ENCODE measurements at regions not wholly inside any gene's neighbourhood (a gene's known extent, or its start where the extent isn't known, plus 50 kb on each side); places are given as distances from the start of the nearest gene placed in this dataset.

DNA sequence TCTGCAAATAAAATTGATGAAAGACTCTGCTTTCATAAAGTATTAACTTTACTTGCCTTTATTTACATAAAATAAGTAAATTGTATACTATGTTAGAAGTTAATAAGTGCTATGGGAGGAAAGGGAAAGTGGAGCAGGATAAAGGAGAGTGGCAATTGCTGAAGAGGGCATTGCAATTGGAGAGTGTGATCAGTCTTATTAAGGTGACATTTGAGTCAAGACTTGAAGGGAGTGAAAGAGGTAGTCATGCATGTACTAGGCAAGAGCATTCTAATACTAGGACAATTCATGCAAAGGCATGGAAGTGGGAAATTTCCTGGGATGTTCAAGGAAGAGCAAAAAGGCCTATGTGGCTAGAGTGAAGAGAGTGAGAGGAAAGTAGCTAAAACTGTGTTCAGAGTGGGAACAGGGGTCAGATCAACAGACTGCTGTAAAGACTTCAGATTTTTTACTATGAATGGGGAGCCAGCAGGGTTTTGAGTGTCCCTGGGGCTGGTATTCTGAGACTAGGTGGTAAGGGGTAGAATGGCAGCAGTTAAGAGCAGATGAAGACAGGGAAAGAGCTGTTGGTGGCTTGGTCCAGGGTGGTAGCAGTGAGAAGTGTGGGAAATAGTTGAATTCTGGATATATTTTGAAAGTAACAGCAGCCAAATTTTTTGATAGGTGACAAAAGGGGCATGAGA lies 182.3 kb upstream of the RIOK2 start:
- Mint-ChIP-seq H3K9me3 (ENCODE audit: unreplicated experiment) (no peaks in the 10 kb centered on the region), H3K36me3 (ENCODE audit: unreplicated experiment) (no peaks in the 10 kb centered on the region), H3K27me3 (ENCODE audit: unreplicated experiment) (peaks cover 4% of the 10 kb centered on the region), H3K4me3 (ENCODE audit: unreplicated experiment) (no peak overlapping the region), H3K4me1 (ENCODE audit: unreplicated experiment) (no peaks in the 10 kb centered on the region), H3K27ac (ENCODE audit: unreplicated experiment) (no peak overlapping the region)
- DNase-seq (ENCODE audit: extremely low spot score, unreplicated experiment), result no peak
- no peak for TF ChIP-seq CTCF (IDR thresholded peaks at IDR 0.05)

DNA sequence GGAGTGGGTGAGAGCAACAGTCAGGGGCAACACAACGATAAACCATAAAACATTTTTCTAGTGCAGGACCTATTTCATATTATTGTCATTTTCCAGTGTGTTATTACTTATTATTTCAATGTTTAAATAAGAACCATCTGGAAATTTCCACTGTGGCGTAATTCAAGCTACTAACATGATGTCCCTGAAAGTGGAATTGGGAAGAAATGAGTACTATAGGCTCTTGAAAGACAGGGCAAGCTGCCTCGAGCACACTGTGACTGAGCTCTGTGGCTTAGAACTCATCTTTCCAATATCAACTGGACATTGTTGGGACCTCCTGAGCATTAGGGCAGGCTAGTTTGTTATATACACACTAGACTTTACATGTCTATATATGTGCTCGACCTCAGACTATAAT lies 182.9 kb upstream of the RIOK2 start:
- Mint-ChIP-seq H3K4me1 (ENCODE audit: unreplicated experiment) (no peaks in the 10 kb centered on the region), H3K27ac (ENCODE audit: unreplicated experiment) (no peak overlapping the region), H3K27me3 (ENCODE audit: unreplicated experiment) (peaks cover 4% of the 10 kb centered on the region), H3K36me3 (ENCODE audit: unreplicated experiment) (no peaks in the 10 kb centered on the region), H3K4me3 (ENCODE audit: unreplicated experiment) (no peak overlapping the region), H3K9me3 (ENCODE audit: unreplicated experiment) (no peaks in the 10 kb centered on the region)
- TF ChIP-seq CTCF (IDR thresholded peaks at IDR 0.05), result no peak
- DNase-seq (ENCODE audit: extremely low spot score, unreplicated experiment), result no peak

DNA sequence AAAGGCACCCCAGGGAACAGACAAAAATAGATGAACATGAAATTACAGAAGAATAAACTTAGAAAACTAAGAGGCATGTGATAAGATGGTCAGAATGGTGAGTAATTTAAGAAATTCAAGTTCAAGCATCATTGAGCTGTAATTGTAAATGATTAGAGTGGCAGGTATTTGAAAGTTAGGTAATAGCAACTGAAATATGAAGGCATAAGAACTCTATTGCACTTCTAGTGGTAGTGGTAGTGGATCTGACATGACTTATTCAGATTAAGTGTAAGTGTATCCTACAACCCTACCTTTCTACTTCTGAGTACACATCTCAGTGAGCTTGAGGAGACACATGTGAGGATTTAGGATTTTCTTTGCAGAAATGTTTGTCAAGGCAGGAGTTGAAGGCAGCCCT lies 192.9 kb upstream of the RIOK2 start:
- no peak for TF ChIP-seq CTCF (IDR thresholded peaks at IDR 0.05)
- DNase-seq (ENCODE audit: extremely low spot score, unreplicated experiment), result no peak
- H3K4me1 Mint-ChIP-seq (ENCODE audit: unreplicated experiment), result no peaks in the 10 kb centered on the region
- H3K27me3 Mint-ChIP-seq (ENCODE audit: unreplicated experiment), result peaks cover 25% of the 10 kb centered on the region
- peaks cover 10% of the 10 kb centered on the region for H3K9me3 Mint-ChIP-seq (ENCODE audit: unreplicated experiment)
- peaks cover 2% of the 10 kb centered on the region for H3K36me3 Mint-ChIP-seq (ENCODE audit: unreplicated experiment)
- no peak overlapping the region for H3K27ac Mint-ChIP-seq (ENCODE audit: unreplicated experiment)
- H3K4me3 Mint-ChIP-seq (ENCODE audit: unreplicated experiment), result no peak overlapping the region

DNA sequence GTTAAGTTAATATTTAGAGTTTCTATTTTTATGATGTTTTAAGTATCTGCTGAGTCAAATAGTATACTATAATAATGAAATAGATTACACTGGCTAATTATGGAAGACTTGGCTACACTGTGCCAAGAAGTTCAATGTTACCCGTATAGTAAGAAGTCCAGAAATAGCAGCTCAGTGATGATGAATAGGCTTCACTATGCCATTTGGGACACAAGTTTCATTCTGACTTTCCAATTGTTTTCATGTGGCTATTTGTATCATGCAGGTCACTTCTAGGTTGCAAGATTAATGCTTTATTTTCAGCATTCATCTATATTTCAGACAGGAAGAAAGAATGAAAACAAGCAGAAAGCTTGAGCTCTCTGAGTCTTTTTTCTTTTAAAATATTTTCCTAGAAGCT lies 194.5 kb upstream of the RIOK2 start:
- Mint-ChIP-seq H3K4me1 (ENCODE audit: unreplicated experiment) (no peaks in the 10 kb centered on the region), H3K27ac (ENCODE audit: unreplicated experiment) (no peak overlapping the region), H3K36me3 (ENCODE audit: unreplicated experiment) (no peaks in the 10 kb centered on the region), H3K27me3 (ENCODE audit: unreplicated experiment) (peaks cover 25% of the 10 kb centered on the region), H3K4me3 (ENCODE audit: unreplicated experiment) (no peak overlapping the region), H3K9me3 (ENCODE audit: unreplicated experiment) (peaks cover 10% of the 10 kb centered on the region)
- TF ChIP-seq CTCF (IDR thresholded peaks at IDR 0.05), result no peak
- no peak for DNase-seq (ENCODE audit: extremely low spot score, unreplicated experiment)

- no peaks in the 10 kb centered on the region for H3K36me3 Mint-ChIP-seq (ENCODE audit: unreplicated experiment)
- H3K4me3 Mint-ChIP-seq (ENCODE audit: unreplicated experiment), result no peak overlapping the region
- no peak for DNase-seq (ENCODE audit: extremely low spot score, unreplicated experiment)
- peaks cover 6% of the 10 kb centered on the region for H3K4me1 Mint-ChIP-seq (ENCODE audit: unreplicated experiment)
- no peak for TF ChIP-seq CTCF (IDR thresholded peaks at IDR 0.05)
- no peaks in the 10 kb centered on the region for H3K9me3 Mint-ChIP-seq (ENCODE audit: unreplicated experiment)
- peak overlapping the region; percentile 29 for H3K27ac Mint-ChIP-seq (ENCODE audit: unreplicated experiment)
- peaks cover 14% of the 10 kb centered on the region for H3K27me3 Mint-ChIP-seq (ENCODE audit: unreplicated experiment)
These were observed 200.9 kb upstream of the RIOK2 start for GRCh38 chr5:97383996-97384395.

All from osteocyte (in vitro differentiated cells).